Mucosa of rectum (tissue), 2 donors: ENCODE measurements at regions not wholly inside any gene's neighbourhood (a gene's known extent, or its start where the extent isn't known, plus 50 kb on each side); places are given as distances from the start of the nearest gene placed in this dataset.

ENCODE experiments used
- H3K27ac ChIP-seq, 2 donors: one replicate each; pipeline ENCODE4 v1.7.0; 2013; ENCODE audit warnings: inconsistent platforms in 2 of 2, low read depth in 2 of 2, low read length in 2 of 2
- H3K27me3 ChIP-seq, 2 donors: one replicate each; pipeline ENCODE4 v1.7.0; 2013; ENCODE audit warnings: low read length in 2 of 2; ENCODE audit not compliant: control insufficient read depth in 2 of 2, insufficient read depth in 2 of 2
- H3K36me3 ChIP-seq, 2 donors: one replicate each; pipeline ENCODE4 v1.7.0; 2013; ENCODE audit warnings: low read length in 2 of 2; ENCODE audit not compliant: control insufficient read depth in 2 of 2, insufficient read depth in 2 of 2
- H3K4me1 ChIP-seq, 2 donors: one replicate each; pipeline ENCODE4 v1.7.0; 2013; ENCODE audit warnings: low read length in 2 of 2, mild to moderate bottlenecking in 1 of 2; ENCODE audit not compliant: control insufficient read depth in 2 of 2, insufficient read depth in 2 of 2
- H3K4me3 ChIP-seq, 2 donors: one replicate each; pipeline ENCODE4 v1.7.0; 2013; ENCODE audit warnings: low read length in 2 of 2
- H3K9ac ChIP-seq, 2 donors: one replicate each; pipeline ENCODE4 v1.7.0; 2013; ENCODE audit warnings: low read length in 2 of 2, low read depth in 1 of 2, mild to moderate bottlenecking in 1 of 2
- H3K9me3 ChIP-seq, 2 donors: one replicate each; pipeline ENCODE4 v1.7.0; 2013; ENCODE audit warnings: low read length in 2 of 2; ENCODE audit not compliant: control insufficient read depth in 2 of 2
- donor health status: healthy.
- donor health status: Normal muscosa, but diverticular disease.

GRCh38 chr1:48057249-48057648 is 60.1 kb upstream of the TRABD2B start:
- Histone ChIP-seq H3K36me3 (no peaks in the 10 kb centered on the region), H3K9ac (no peak overlapping the region), H3K27ac (no peak overlapping the region), H3K4me3 (no peak overlapping the region), H3K4me1 (peaks cover 0 to 8% of the 10 kb centered on the region in 2 donors), H3K27me3 (no peaks in the 10 kb centered on the region), H3K9me3 (no peaks in the 10 kb centered on the region)

GRCh38 chr1:48055876-48056764 is 58.9 kb upstream of the TRABD2B start:
- no peak overlapping the region for H3K4me3 ChIP-seq
- no peaks in the 10 kb centered on the region for H3K36me3 ChIP-seq
- H3K27ac ChIP-seq: no peak overlapping the region
- no peaks in the 10 kb centered on the region for H3K9me3 ChIP-seq
- H3K27me3 ChIP-seq: no peaks in the 10 kb centered on the region
- peaks cover 0 to 2% of the 10 kb centered on the region in 2 donors for H3K4me1 ChIP-seq
- no peak overlapping the region for H3K9ac ChIP-seq

DNA sequence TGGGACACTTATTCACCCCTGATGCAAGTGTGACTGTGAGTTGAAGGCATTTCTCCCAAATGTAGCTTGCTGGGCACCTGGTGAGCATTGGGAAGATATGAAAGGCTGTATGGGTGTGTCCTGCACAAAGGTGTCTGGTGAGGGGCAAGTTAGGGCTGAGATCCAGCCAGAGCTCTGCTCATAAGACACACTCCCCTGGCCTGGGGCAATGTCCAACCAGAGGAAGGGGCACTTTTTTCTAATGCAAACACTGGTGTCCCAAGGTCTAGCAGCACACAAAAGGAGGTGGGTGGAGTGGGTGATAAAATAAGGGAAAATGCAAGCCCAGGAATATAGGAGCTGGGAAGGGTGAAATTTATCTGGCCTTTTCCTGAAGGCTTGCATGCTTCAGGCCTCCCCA is 57.0 kb upstream of the TRABD2B start:
- no peaks in the 10 kb centered on the region for H3K27me3 ChIP-seq
- peaks cover 0 to 2% of the 10 kb centered on the region in 2 donors for H3K4me1 ChIP-seq
- H3K36me3 ChIP-seq: no peaks in the 10 kb centered on the region
- H3K27ac ChIP-seq: no peak overlapping the region
- H3K9me3 ChIP-seq: no peaks in the 10 kb centered on the region
- H3K9ac ChIP-seq: no peak overlapping the region
- H3K4me3 ChIP-seq: no peak overlapping the region

DNA sequence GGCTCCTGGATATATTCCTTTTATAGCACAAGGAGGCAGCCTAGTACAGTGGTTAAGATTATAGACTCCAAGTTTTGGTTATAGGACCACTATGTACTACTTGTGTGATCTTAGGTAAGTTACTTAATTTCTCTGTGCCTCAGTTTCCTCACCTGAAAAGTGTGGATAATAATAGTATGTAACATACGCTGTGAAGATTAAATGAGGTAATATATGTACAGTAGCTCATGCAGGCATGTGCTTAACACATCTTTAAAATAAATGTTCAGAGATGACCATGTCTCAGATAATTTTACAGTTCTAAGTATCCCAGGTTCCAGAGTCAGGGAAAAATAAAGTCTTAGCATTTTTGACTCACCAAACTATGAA is 55.7 kb upstream of the TRABD2B start:
- Histone ChIP-seq H3K9me3 (no peaks in the 10 kb centered on the region), H3K27ac (no peak overlapping the region), H3K4me1 (peaks cover 0 to 2% of the 10 kb centered on the region in 2 donors), H3K36me3 (no peaks in the 10 kb centered on the region), H3K9ac (no peak overlapping the region), H3K27me3 (peaks cover 0 to 1% of the 10 kb centered on the region in 2 donors), H3K4me3 (no peak overlapping the region)

DNA sequence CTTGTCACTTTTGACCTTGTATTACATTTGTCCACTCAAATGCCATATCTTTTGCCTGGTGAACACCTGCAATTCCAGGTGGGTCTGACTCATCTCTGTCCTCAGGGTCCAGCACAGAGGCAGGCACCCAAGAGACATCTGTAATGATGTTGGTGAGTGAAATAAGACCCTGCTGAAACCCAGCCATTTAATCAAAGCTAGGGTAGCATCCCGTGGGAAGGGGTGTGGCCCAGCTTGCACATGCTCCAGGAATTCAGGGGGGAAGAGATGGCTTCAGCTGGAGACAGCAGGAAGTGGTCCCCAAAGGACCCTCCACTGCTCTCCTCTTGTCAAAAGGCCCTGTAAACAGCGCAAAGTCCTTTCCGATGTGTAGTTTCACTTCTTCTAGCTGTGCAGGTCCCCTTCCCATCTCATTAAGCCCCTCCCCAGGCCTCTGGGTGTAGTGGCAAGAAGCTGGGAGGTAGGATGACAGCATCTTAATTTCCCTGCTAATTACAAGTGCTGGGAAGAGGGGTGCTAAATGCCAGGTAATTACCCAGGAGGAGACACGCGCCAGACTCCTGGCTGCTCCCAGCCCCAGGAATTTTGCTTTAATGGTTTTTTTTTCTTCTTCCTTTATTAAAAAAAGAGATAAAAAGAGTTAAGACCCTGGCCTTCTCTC is 54.4 kb upstream of the TRABD2B start:
- H3K4me1 ChIP-seq: peaks cover 0 to 2% of the 10 kb centered on the region in 2 donors
- no peak overlapping the region for H3K9ac ChIP-seq
- peaks cover 0 to 1% of the 10 kb centered on the region in 2 donors for H3K27me3 ChIP-seq
- H3K27ac ChIP-seq: no peak overlapping the region
- no peaks in the 10 kb centered on the region for H3K9me3 ChIP-seq
- H3K4me3 ChIP-seq: no peak overlapping the region
- H3K36me3 ChIP-seq: no peaks in the 10 kb centered on the region

- Histone ChIP-seq H3K4me1 (peaks cover 0 to 2% of the 10 kb centered on the region in 2 donors), H3K27ac (no peak overlapping the region), H3K9me3 (no peaks in the 10 kb centered on the region), H3K4me3 (no peak overlapping the region), H3K9ac (no peak overlapping the region), H3K27me3 (peaks cover 0 to 1% of the 10 kb centered on the region in 2 donors), H3K36me3 (no peaks in the 10 kb centered on the region)
These were observed 52.8 kb upstream of the TRABD2B start for GRCh38 chr1:48049823-48050535.

- Histone ChIP-seq H3K36me3 (no peaks in the 10 kb centered on the region), H3K4me3 (no peak overlapping the region), H3K4me1 (peaks cover 0 to 2% of the 10 kb centered on the region in 2 donors), H3K9ac (no peak overlapping the region), H3K27me3 (peaks cover 0 to 1% of the 10 kb centered on the region in 2 donors), H3K9me3 (no peaks in the 10 kb centered on the region), H3K27ac (no peak overlapping the region)
These were observed 51.8 kb upstream of the TRABD2B start for GRCh38 chr1:48048980-48049379.

DNA sequence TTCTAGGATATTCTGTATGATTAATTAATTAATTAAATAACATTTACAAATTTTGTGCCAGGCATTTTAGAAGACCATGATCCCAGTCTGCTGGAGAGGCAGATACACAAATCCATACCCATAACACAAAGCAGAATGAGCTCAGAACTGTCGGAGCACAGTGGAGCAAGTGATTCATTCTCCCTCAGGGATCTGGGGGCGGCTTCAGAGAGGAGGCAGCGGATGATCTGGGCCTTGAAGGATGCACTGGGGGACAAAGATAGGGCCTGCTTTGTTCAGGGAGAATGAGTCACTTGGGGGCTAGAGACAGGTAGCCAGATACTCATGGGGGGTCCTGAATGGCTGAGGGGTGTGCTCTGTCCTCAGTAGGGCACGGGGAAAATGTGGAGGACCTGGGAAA is 50.9 kb upstream of the TRABD2B start:
- Histone ChIP-seq H3K4me1 (peaks cover 0 to 2% of the 10 kb centered on the region in 2 donors), H3K27me3 (peaks cover 0 to 1% of the 10 kb centered on the region in 2 donors), H3K27ac (no peak overlapping the region)

DNA sequence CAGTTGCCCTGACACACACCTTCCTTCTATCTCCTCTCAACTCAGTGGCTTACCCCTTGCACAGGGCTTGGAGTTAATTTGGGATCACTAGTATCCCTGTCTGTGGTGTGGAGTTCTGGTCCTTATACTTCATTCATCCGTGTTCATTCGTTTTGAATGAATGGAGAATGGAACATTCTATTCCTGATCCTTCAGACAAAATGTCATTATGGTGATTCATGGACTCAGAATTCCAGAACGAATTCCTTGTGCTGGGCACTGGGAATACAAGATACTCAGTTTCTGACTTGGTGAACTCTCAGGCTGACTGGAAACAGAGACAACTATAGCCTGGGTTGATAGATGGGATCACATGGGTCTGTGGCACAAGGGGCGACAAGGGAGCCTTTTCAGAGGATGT is 49.9 kb upstream of the TRABD2B start:
- peaks cover 0 to 1% of the 10 kb centered on the region in 2 donors for H3K27me3 ChIP-seq
- no peak overlapping the region for H3K9ac ChIP-seq
- H3K9me3 ChIP-seq: no peaks in the 10 kb centered on the region
- H3K27ac ChIP-seq: no peak overlapping the region
- no peak overlapping the region for H3K4me3 ChIP-seq
- H3K4me1 ChIP-seq: no peaks in the 10 kb centered on the region
- no peaks in the 10 kb centered on the region for H3K36me3 ChIP-seq

More for the DNA sequence above, 50.9 kb upstream of the TRABD2B start:
- Histone ChIP-seq H3K36me3 (no peaks in the 10 kb centered on the region), H3K9ac (no peak overlapping the region), H3K4me3 (no peak overlapping the region), H3K9me3 (no peaks in the 10 kb centered on the region)
